K562 (cell line): ENCODE measurements at regions not wholly inside any gene's neighbourhood (a gene's known extent, or its start where the extent isn't known, plus 50 kb on each side); places are given as distances from the start of the nearest gene placed in this dataset.

Experiments used
- ATAC-seq: fragments of 200-7000 bp; cut with Tn5 transposase; 3 replicates; pipeline ENCODE4 v1.9.1; 2020; ENCODE audit warnings: moderate library complexity
- BruUV-seq: library from RNA; stranded (reverse); fragments of 400-500 nt; replicated peaks from 2 replicates; lab custom pipeline; 2021; lab: Mats Ljungman, UMichigan
- CTCF ChIA-PET: fragments of 300-600 bp; formaldehyde crosslinking; extraction: SDS; loops from one replicate; lab custom pipeline; 2021; ENCODE audit warnings: low intra/inter-chr PET ratio; lab: Yijun Ruan, JAX
- POLR2A ChIA-PET: fragments of 300-600, 350-650 bp; sonication (Branson Sonifier 250); formaldehyde crosslinking; extraction: SDS; loops from one replicate; lab custom pipeline; 2021; ENCODE audit warnings: antibody characterized with exemption, inconsistent platforms; lab: Yijun Ruan, JAX
- DNase-seq, 4 experiments: peaks; one replicate each; pipeline versions ENCODE4 v3.0.0 to v3.0.0-alpha.2; 2011 to 2018; ENCODE audit warnings: low spot score in 3 of 4, mixed read lengths in 3 of 4; ENCODE audit errors: extremely low read depth in 1 of 4
- FAIRE-seq: peaks from 2 replicates; lab custom pipeline; 2011; peaks lifted over from hg19 to GRCh38; lab: Jason Lieb, UNC
- H2AFZ ChIP-seq: 2 replicates; pipeline ENCODE4 v1.6.0; 2011; ENCODE audit warnings: low read depth, low read length, control low read depth, inconsistent platforms
- H3K27ac ChIP-seq: fragments of 200-600 bp; 3 replicates; pipeline ENCODE4 v1.8.0; 2011; ENCODE audit warnings: low read depth, mild to moderate bottlenecking, control low read depth, inconsistent platforms, low read length, moderate library complexity, mixed read lengths; ENCODE audit errors: extremely low read depth
- H3K27me3 ChIP-seq, 2 experiments: fragments of 300-600 bp in 1 of 2; 2 replicates in 1 of 2; 3 replicates in 1 of 2; pipeline versions ENCODE4 v1.6.0 to v1.8.0; 2011; ENCODE audit warnings: inconsistent platforms in 2 of 2, low read length in 2 of 2, mild to moderate bottlenecking in 1 of 2, mixed read lengths in 1 of 2, moderate library complexity in 1 of 2; ENCODE audit not compliant: control insufficient read depth in 2 of 2, insufficient read depth in 2 of 2
- H3K36me3 ChIP-seq: fragments of 300-600 bp; 3 replicates; pipeline ENCODE4 v1.8.0; 2011; ENCODE audit warnings: mild to moderate bottlenecking, low read length, inconsistent platforms; ENCODE audit not compliant: control insufficient read depth, insufficient read depth
- H3K4me1 ChIP-seq, 2 experiments: fragments of 200-600 bp in 1 of 2; replicated peaks in 1 of 2; 2 replicates in 1 of 2; 3 replicates in 1 of 2; pipeline versions ENCODE4 v1.5.1 to v1.8.0; 2011; ENCODE audit warnings: inconsistent platforms in 2 of 2, low read length in 2 of 2, mild to moderate bottlenecking in 1 of 2, mixed read lengths in 1 of 2, moderate library complexity in 1 of 2; ENCODE audit not compliant: control insufficient read depth in 2 of 2, insufficient read depth in 2 of 2
- H3K4me2 ChIP-seq: 2 replicates; pipeline ENCODE4 v1.6.1; 2011; ENCODE audit warnings: low read length, control low read depth, inconsistent platforms, mixed read lengths; ENCODE audit not compliant: insufficient read depth
- H3K4me3 ChIP-seq: fragments of 200-600 bp; sonication (generic), shearing (Covaris generic); 2 replicates; pipeline ENCODE4 v1.5.1; 2016; ENCODE audit warnings: control low read depth, inconsistent platforms
- H3K79me2 ChIP-seq: fragments of 200-600 bp; 3 replicates; pipeline ENCODE4 v1.8.0; 2011; ENCODE audit warnings: low read length, inconsistent platforms; ENCODE audit not compliant: control insufficient read depth, insufficient read depth
- H3K9ac ChIP-seq, 2 experiments: 2 replicates each; pipeline versions ENCODE4 v1.6.0 to v1.6.1; 2011; ENCODE audit warnings: low read depth in 2 of 2, low read length in 2 of 2, control low read depth in 1 of 2, inconsistent platforms in 1 of 2, mild to moderate bottlenecking in 1 of 2, mixed read lengths in 1 of 2; ENCODE audit not compliant: insufficient read depth in 1 of 2
- H3K9me1 ChIP-seq: one replicate; pipeline ENCODE4 v1.6.0; 2011; ENCODE audit warnings: inconsistent platforms, mild to moderate bottlenecking, low read length, moderate library complexity; ENCODE audit not compliant: control insufficient read depth, insufficient read depth
- H3K9me3 ChIP-seq: replicated peaks from 2 replicates; pipeline ENCODE4 v1.5.1; 2011; ENCODE audit warnings: low read depth, low read length, inconsistent platforms; ENCODE audit not compliant: control insufficient read depth, insufficient read depth
- H4K20me1 ChIP-seq: replicated peaks from 2 replicates; pipeline ENCODE4 v1.6.1; 2011; ENCODE audit warnings: low read length, inconsistent platforms, mixed read lengths; ENCODE audit not compliant: control insufficient read depth, insufficient read depth
- E2F1 ChIP-seq: sonication (generic); formaldehyde crosslinking; IDR thresholded peaks from 2 replicates; pipeline ENCODE4 v1.8.1; 2023; ENCODE audit warnings: mild to moderate bottlenecking, missing genetic modification reagents, moderate library complexity
- GMEB1 ChIP-seq: fragments of 250-450 bp; sonication (Bioruptor Pico); IDR thresholded peaks from 2 replicates; pipeline ENCODE4 v1.4.0; 2020; ENCODE audit warnings: mild to moderate bottlenecking
- KHSRP ChIP-seq: fragments of 450-650 bp; IDR thresholded peaks from 2 replicates; pipeline ENCODE4 v1.6.1; 2017
- KLF1 ChIP-seq: fragments of 450-650 bp; IDR thresholded peaks from 2 replicates; pipeline ENCODE4 v1.6.1; 2016; ENCODE audit warnings: missing genetic modification characterization, missing compliant biosample characterization
- TAF9B ChIP-seq: fragments of 450-650 bp; IDR thresholded peaks from 2 replicates; pipeline ENCODE4 v1.6.1; 2018; ENCODE audit warnings: mild to moderate bottlenecking; ENCODE audit not compliant: partially characterized antibody
- TFE3 ChIP-seq: fragments of 450-650 bp; formaldehyde crosslinking; IDR thresholded peaks from 2 replicates; pipeline ENCODE4 v1.4.0; 2020; ENCODE audit warnings: mild to moderate bottlenecking, mixed read lengths
- ZBTB5 ChIP-seq: fragments of 450-650 bp; IDR thresholded peaks from 2 replicates; pipeline ENCODE4 v1.6.1; 2017; ENCODE audit warnings: antibody characterized with exemption
- ZFP30 ChIP-seq: fragments of 250-450 bp; sonication (Bioruptor Pico); IDR thresholded peaks from 2 replicates; pipeline ENCODE4 v1.8.0; 2022; ENCODE audit warnings: moderate library complexity, mild to moderate bottlenecking, inconsistent platforms, borderline replicate concordance
- ZNF316 ChIP-seq: fragments of 450-650 bp; IDR thresholded peaks from 2 replicates; pipeline ENCODE4 v1.6.1; 2016
- ZNF384 ChIP-seq: IDR thresholded peaks from 2 replicates; pipeline ENCODE4 v1.6.1; 2012; ENCODE audit warnings: low read depth, low read length, improper control_type of control experiment
- ZNF431 ChIP-seq: sonication (generic); formaldehyde crosslinking; IDR thresholded peaks from 2 replicates; pipeline ENCODE4 v1.8.0; 2022; ENCODE audit warnings: mild to moderate bottlenecking, missing genetic modification reagents
- ZNF436 ChIP-seq: fragments of 250-450, 450-650 bp; sonication (Bioruptor Pico); formaldehyde crosslinking; IDR thresholded peaks from 2 replicates; pipeline ENCODE4 v1.7.0; 2020; ENCODE audit warnings: mild to moderate bottlenecking
- WGBS: fragments of 100-300 bp; shearing (Covaris generic); methylation state at CpG from one replicate; pipeline ENCODE4 v1.1.6; 2016; ENCODE audit warnings: low coverage, mixed read lengths; ENCODE audit not compliant: insufficient coverage; ENCODE audit errors: missing lambda C conversion rate; 5-methylcytosine and 5-hydroxymethylcytosine counted together
- in situ Hi-C: fragments of 300-500 bp; cut with MboI; formaldehyde crosslinking; loops from 4 replicates; pipeline ENCODE4 v1.15.0; 2018; ENCODE audit warnings: inconsistent platforms, mixed read lengths
- intact Hi-C: fragments of 100-400 bp; cut with micrococcal nuclease; formaldehyde crosslinking; loops from 2 replicates; pipeline ENCODE4 v1.14.2; 2022

- H3K9me3 ChIP-seq = no peaks in the 10 kb centered on the region
- H3K4me2 ChIP-seq = no peak overlapping the region
- intact Hi-C loops (no loop called here), in situ Hi-C loops (no loop called here)
- H3K79me2 ChIP-seq = no peaks in the 10 kb centered on the region
- H3K4me3 ChIP-seq = no peak overlapping the region
- DNase-seq = no peak
- CTCF ChIA-PET = no interaction called here
- no peaks in the 10 kb centered on the region for H4K20me1 ChIP-seq
- H3K9me1 ChIP-seq = no peaks in the 10 kb centered on the region
- H3K27ac ChIP-seq = no peak overlapping the region
- H2AFZ ChIP-seq = no peak overlapping the region
- no peak for ATAC-seq
- FAIRE-seq = no peak
- TF ChIP-seq ZNF384 (no peak), ZNF316 (peak; percentile 30; the same call in 1 of the 2 replicates)
- no TSS peak for BruUV-seq
- H3K9ac ChIP-seq = no peak overlapping the region
- no peaks in the 10 kb centered on the region for H3K27me3 ChIP-seq
- POLR2A ChIA-PET = no interaction called here
- H3K36me3 ChIP-seq = no peaks in the 10 kb centered on the region
- no peaks in the 10 kb centered on the region for H3K4me1 ChIP-seq
Observed at GRCh38 chr5:51156222-51156621, 227.0 kb upstream of the ISL1 start.

- no peaks in the 10 kb centered on the region for H3K27me3 ChIP-seq
- no TSS peak for BruUV-seq
- in situ Hi-C loops = no loop called here
- DNase-seq = no peak
- H3K4me3 ChIP-seq = no peak overlapping the region
- intact Hi-C loops = no loop called here
- no peaks in the 10 kb centered on the region for H3K9me3 ChIP-seq
- H4K20me1 ChIP-seq = no peaks in the 10 kb centered on the region
- H3K36me3 ChIP-seq = no peaks in the 10 kb centered on the region
- H2AFZ ChIP-seq = no peak overlapping the region
- no peak overlapping the region for H3K4me2 ChIP-seq
- FAIRE-seq = no peak
- no peak overlapping the region for H3K9ac ChIP-seq
- under 1% methylated on average over 8 of the region's 8 CpGs for WGBS
- H3K4me1 ChIP-seq = no peaks in the 10 kb centered on the region
- ChIA-PET CTCF (no interaction called here), POLR2A (no interaction called here)
- no peak overlapping the region for H3K27ac ChIP-seq
- no peak for ATAC-seq
- H3K9me1 ChIP-seq = no peaks in the 10 kb centered on the region
- no peaks in the 10 kb centered on the region for H3K79me2 ChIP-seq
- no peak for TF ChIP-seq GMEB1 (CRISPR knock-in tag)
- TF ChIP-seq ZNF431 (CRISPR knock-in tag) = no peak
- TF ChIP-seq TFE3 (CRISPR knock-in tag) = no peak
- no peak for TF ChIP-seq KHSRP
- no peak for TF ChIP-seq TAF9B
- TF ChIP-seq E2F1 (CRISPR knock-in tag) = no peak
- TF ChIP-seq ZBTB5 = no peak
- no peak for TF ChIP-seq ZFP30
- no peak for TF ChIP-seq ZNF436 (CRISPR knock-in tag)
- no peak for TF ChIP-seq KLF1
Observed at GRCh38 chr5:51156838-51157237, 226.4 kb upstream of the ISL1 start.
